Mesendoderm (in vitro differentiated cells): ENCODE measurements at regions not wholly inside any gene's neighbourhood (a gene's known extent, or its start where the extent isn't known, plus 50 kb on each side); places are given as distances from the start of the nearest gene placed in this dataset.
A peak's percentile ranks its signal among the peaks of the same experiment; 100 is the strongest.

ENCODE experiments used
- DNase-seq: peaks from one replicate; pipeline ENCODE4 v3.0.0; 2013
- H2AK5ac ChIP-seq: 2 replicates; pipeline ENCODE4 v1.6.1; 2013; ENCODE audit warnings: low read length, inconsistent platforms
- H2BK120ac ChIP-seq: 2 replicates; pipeline ENCODE4 v1.6.1; 2013; ENCODE audit warnings: low read depth, mild to moderate bottlenecking, low read length, moderate library complexity, mixed read lengths
- H2BK15ac ChIP-seq: replicated peaks from 2 replicates; pipeline ENCODE4 v1.6.1; 2013; ENCODE audit warnings: low read depth, mild to moderate bottlenecking, moderate library complexity
- H2BK5ac ChIP-seq: 2 replicates; pipeline ENCODE4 v1.6.1; 2013; ENCODE audit warnings: low read length, inconsistent platforms
- H3K18ac ChIP-seq: 2 replicates; pipeline ENCODE4 v1.6.1; 2013; ENCODE audit warnings: mild to moderate bottlenecking, low read length, mixed read lengths
- H3K23ac ChIP-seq: one replicate; pipeline ENCODE4 v1.6.1; 2013; ENCODE audit warnings: low read length
- H3K27ac ChIP-seq: 2 replicates; pipeline ENCODE4 v1.5.1; 2013; ENCODE audit warnings: low read depth, mild to moderate bottlenecking, inconsistent platforms, low read length, moderate library complexity
- H3K27me3 ChIP-seq: 2 replicates; pipeline ENCODE4 v1.6.1; 2013; ENCODE audit warnings: low read length, control low read depth, mild to moderate bottlenecking, inconsistent platforms; ENCODE audit not compliant: insufficient read depth, poor library complexity
- H3K36me3 ChIP-seq: 2 replicates; pipeline ENCODE4 v1.6.1; 2013; ENCODE audit warnings: low read length, inconsistent platforms; ENCODE audit not compliant: control insufficient read depth, insufficient read depth
- H3K4ac ChIP-seq: one replicate; pipeline ENCODE4 v1.6.1; 2013; ENCODE audit warnings: low read depth, mild to moderate bottlenecking, low read length, moderate library complexity
- H3K4me1 ChIP-seq: 2 replicates; pipeline ENCODE4 v1.6.1; 2013; ENCODE audit warnings: low read depth, low read length, inconsistent platforms; ENCODE audit not compliant: control insufficient read depth
- H3K4me2 ChIP-seq: 2 replicates; pipeline ENCODE4 v1.6.1; 2013; ENCODE audit warnings: low read length
- H3K4me3 ChIP-seq: 2 replicates; pipeline ENCODE4 v1.5.1; 2013; ENCODE audit warnings: mild to moderate bottlenecking, low read length
- H3K56ac ChIP-seq: one replicate; pipeline ENCODE4 v1.6.1; 2013; ENCODE audit warnings: low read length
- H3K79me1 ChIP-seq: 2 replicates; pipeline ENCODE4 v1.6.1; 2013; ENCODE audit warnings: low read length, inconsistent platforms
- H3K79me2 ChIP-seq: 2 replicates; pipeline ENCODE4 v1.6.1; 2013; ENCODE audit warnings: mild to moderate bottlenecking, low read length; ENCODE audit not compliant: control insufficient read depth, insufficient read depth
- H3K9ac ChIP-seq: 2 replicates; pipeline ENCODE4 v1.6.1; 2013; ENCODE audit warnings: low read length, inconsistent platforms
- H4K5ac ChIP-seq: one replicate; pipeline ENCODE4 v1.6.1; 2013; ENCODE audit warnings: low read length
- H4K8ac ChIP-seq: one replicate; pipeline ENCODE4 v1.6.1; 2013; ENCODE audit warnings: low read depth, mild to moderate bottlenecking, control low read depth, low read length, moderate library complexity
- WGBS: extraction: QIAGEN DNeasy Blood & Tissue Kit; methylation state at CpG from one replicate; pipeline ENCODE4 v1.1.7; 2013; ENCODE audit warnings: low lambda C conversion rate, missing lambda C conversion rate; ENCODE audit not compliant: insufficient coverage; ENCODE audit errors: extremely low coverage; 5-methylcytosine and 5-hydroxymethylcytosine counted together

- no peak overlapping the region for H3K18ac ChIP-seq
- H2BK15ac ChIP-seq: no peak overlapping the region
- H3K27me3 ChIP-seq: no peaks in the 10 kb centered on the region
- DNase-seq: no peak
- H3K4me2 ChIP-seq: no peak overlapping the region
- H4K8ac ChIP-seq: no peak overlapping the region
- H3K23ac ChIP-seq: no peak overlapping the region
- no peak overlapping the region for H2AK5ac ChIP-seq
- no peak overlapping the region for H4K5ac ChIP-seq
- H2BK5ac ChIP-seq: no peak overlapping the region
- H3K4me1 ChIP-seq: no peaks in the 10 kb centered on the region
- H2BK120ac ChIP-seq: no peak overlapping the region
- no peaks in the 10 kb centered on the region for H3K36me3 ChIP-seq
- no peaks in the 10 kb centered on the region for H3K79me2 ChIP-seq
- H3K9ac ChIP-seq: no peak overlapping the region
- H3K4me3 ChIP-seq: no peak overlapping the region
- whole genome bisulfite sequencing: no CpG with 5 or more reads among the region's 1 CpG
- no peak overlapping the region for H3K56ac ChIP-seq
- no peak overlapping the region for H3K27ac ChIP-seq
- H3K79me1 ChIP-seq: no peaks in the 10 kb centered on the region
- H3K4ac ChIP-seq: no peak overlapping the region
Observed at GRCh38 chr11:127592371-127592770, 591.8 kb upstream of the KIRREL3 start.

DNA sequence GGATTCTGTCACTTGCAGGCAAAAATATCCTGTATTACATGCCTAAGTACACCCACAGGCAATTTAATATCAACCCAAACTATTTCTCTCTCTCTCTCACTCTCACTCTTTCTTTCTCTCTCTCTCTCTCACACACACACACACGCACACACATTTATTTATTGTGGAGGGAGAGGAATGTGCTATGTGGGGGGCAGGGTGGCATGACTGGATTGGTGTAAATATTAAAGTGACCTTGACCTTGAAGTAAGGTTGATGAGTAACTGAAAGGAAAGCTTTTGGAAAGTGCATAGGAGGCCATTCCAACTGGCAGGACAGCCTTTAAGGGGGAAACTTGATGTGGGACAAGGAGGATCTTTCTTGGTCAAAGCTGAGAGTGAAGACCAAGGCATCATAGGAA is 589.7 kb upstream of the KIRREL3 start:
- Histone ChIP-seq H3K79me1 (no peaks in the 10 kb centered on the region), H3K79me2 (no peaks in the 10 kb centered on the region), H3K36me3 (no peaks in the 10 kb centered on the region), H3K23ac (no peak overlapping the region), H3K27ac (no peak overlapping the region), H3K56ac (no peak overlapping the region), H2BK5ac (no peak overlapping the region), H2BK120ac (no peak overlapping the region), H3K9ac (no peak overlapping the region), H3K4me2 (no peak overlapping the region), H3K18ac (no peak overlapping the region), H4K5ac (no peak overlapping the region), H4K8ac (no peak overlapping the region), H3K27me3 (no peaks in the 10 kb centered on the region), H2AK5ac (no peak overlapping the region), H2BK15ac (no peak overlapping the region), H3K4me3 (no peak overlapping the region), H3K4ac (no peak overlapping the region), H3K4me1 (no peaks in the 10 kb centered on the region)
- no peak for DNase-seq
- WGBS: 100% methylated on average over 1 of the region's 1 CpG

DNA sequence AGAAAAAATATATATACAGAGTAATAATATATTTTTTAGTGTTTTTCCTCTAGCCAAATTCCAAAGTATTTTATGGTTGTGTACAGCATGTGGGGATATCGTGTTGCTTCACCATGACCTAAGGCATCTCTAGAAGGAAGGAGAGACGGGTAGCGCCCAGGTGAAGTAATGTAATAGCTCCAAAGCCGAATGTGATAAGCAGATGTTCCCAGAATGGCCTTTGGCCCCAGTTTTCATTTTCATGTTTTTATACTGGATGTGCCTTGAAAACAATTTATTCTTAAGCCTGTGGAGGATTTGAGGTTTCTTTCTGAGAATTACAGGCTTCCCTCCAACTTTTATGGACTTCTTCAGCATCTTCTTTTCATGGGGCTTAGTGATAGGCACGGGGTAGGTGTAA is 587.9 kb upstream of the KIRREL3 start:
- Histone ChIP-seq H3K4me1 (no peaks in the 10 kb centered on the region), H3K27me3 (no peaks in the 10 kb centered on the region), H2BK15ac (no peak overlapping the region), H3K27ac (no peak overlapping the region), H3K18ac (no peak overlapping the region), H3K23ac (no peak overlapping the region), H3K36me3 (no peaks in the 10 kb centered on the region), H3K4me2 (no peak overlapping the region), H4K8ac (no peak overlapping the region), H3K9ac (no peak overlapping the region), H2AK5ac (no peak overlapping the region), H3K56ac (no peak overlapping the region), H3K4me3 (no peak overlapping the region), H3K4ac (no peak overlapping the region), H3K79me2 (no peaks in the 10 kb centered on the region), H2BK120ac (no peak overlapping the region), H3K79me1 (no peaks in the 10 kb centered on the region), H4K5ac (no peak overlapping the region), H2BK5ac (no peak overlapping the region)
- no peak for DNase-seq
- WGBS: no CpG with 5 or more reads among the region's 5 CpGs

- Histone ChIP-seq H4K8ac (no peak overlapping the region), H3K4ac (no peak overlapping the region)
Observed at GRCh38 chr11:127587511-127587910, 586.9 kb upstream of the KIRREL3 start.

DNA sequence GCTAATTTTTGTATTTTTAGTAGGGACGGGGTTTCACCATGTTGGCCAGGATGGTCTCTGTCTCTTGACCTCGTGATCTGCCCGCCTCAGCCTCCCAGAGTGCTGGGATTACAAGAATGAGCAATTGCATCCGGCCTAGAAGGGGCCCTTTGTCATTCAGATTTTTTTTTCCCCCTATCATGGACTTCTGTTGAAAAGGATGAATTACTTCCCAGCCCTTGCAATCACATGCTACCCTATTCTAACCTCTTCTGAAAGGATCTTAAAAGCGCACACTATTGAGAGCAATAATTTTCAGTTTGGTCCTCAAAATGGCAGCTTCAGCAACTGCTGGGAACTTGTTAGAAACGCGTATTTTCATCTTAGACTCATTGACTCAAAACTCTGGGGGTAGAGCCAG is 575.6 kb upstream of the KIRREL3 start:
- H3K4ac ChIP-seq: no peak overlapping the region
- peak overlapping the region; percentile 45 for H2BK120ac ChIP-seq
- no peak overlapping the region for H2BK15ac ChIP-seq
- no peak overlapping the region for H3K27ac ChIP-seq
- no peak overlapping the region for H3K18ac ChIP-seq
- no peak overlapping the region for H4K5ac ChIP-seq
- no peak overlapping the region for H3K4me3 ChIP-seq
- no peak overlapping the region for H3K4me2 ChIP-seq
- H2BK5ac ChIP-seq: no peak overlapping the region
- WGBS: no CpG with 5 or more reads among the region's 7 CpGs
- no peaks in the 10 kb centered on the region for H3K79me2 ChIP-seq
- no peak overlapping the region for H4K8ac ChIP-seq
- H3K27me3 ChIP-seq: no peaks in the 10 kb centered on the region
- H2AK5ac ChIP-seq: no peak overlapping the region
- no peak overlapping the region for H3K9ac ChIP-seq
- no peaks in the 10 kb centered on the region for H3K79me1 ChIP-seq
- H3K23ac ChIP-seq: no peak overlapping the region
- peaks cover 8% of the 10 kb centered on the region for H3K4me1 ChIP-seq
- H3K56ac ChIP-seq: no peak overlapping the region
- no peak for DNase-seq
- no peaks in the 10 kb centered on the region for H3K36me3 ChIP-seq

More at GRCh38 chr11:127587511-127587910, 586.9 kb upstream of the KIRREL3 start:
- H2BK120ac ChIP-seq: no peak overlapping the region
- H3K4me1 ChIP-seq: no peaks in the 10 kb centered on the region
- H3K18ac ChIP-seq: no peak overlapping the region
- H3K56ac ChIP-seq: no peak overlapping the region
- H3K79me1 ChIP-seq: no peaks in the 10 kb centered on the region
- H3K79me2 ChIP-seq: no peaks in the 10 kb centered on the region
- H3K9ac ChIP-seq: no peak overlapping the region
- H3K4me3 ChIP-seq: no peak overlapping the region
- no peaks in the 10 kb centered on the region for H3K36me3 ChIP-seq
- H4K5ac ChIP-seq: no peak overlapping the region
- no peak overlapping the region for H2BK15ac ChIP-seq
- no peak overlapping the region for H2BK5ac ChIP-seq
- H3K27me3 ChIP-seq: no peaks in the 10 kb centered on the region
- H2AK5ac ChIP-seq: no peak overlapping the region
- no CpG with 5 or more reads among the region's 2 CpGs for WGBS
- H3K4me2 ChIP-seq: no peak overlapping the region
- H3K27ac ChIP-seq: no peak overlapping the region
- DNase-seq: no peak
- no peak overlapping the region for H3K23ac ChIP-seq

GRCh38 chr11:127574478-127574877 is 573.9 kb upstream of the KIRREL3 start:
- H2BK5ac ChIP-seq: no peak overlapping the region
- peaks cover 8% of the 10 kb centered on the region for H3K4me1 ChIP-seq
- no peak overlapping the region for H3K4me2 ChIP-seq
- no peak overlapping the region for H3K23ac ChIP-seq
- no peak overlapping the region for H4K8ac ChIP-seq
- DNase-seq: peak; percentile 65
- H4K5ac ChIP-seq: no peak overlapping the region
- no peaks in the 10 kb centered on the region for H3K36me3 ChIP-seq
- H3K18ac ChIP-seq: no peak overlapping the region
- no peaks in the 10 kb centered on the region for H3K79me1 ChIP-seq
- peak overlapping the region; percentile 54 for H3K56ac ChIP-seq
- H3K9ac ChIP-seq: no peak overlapping the region
- WGBS: no CpG with 5 or more reads among the region's 5 CpGs
- no peak overlapping the region for H3K4ac ChIP-seq
- no peaks in the 10 kb centered on the region for H3K79me2 ChIP-seq
- H2BK120ac ChIP-seq: no peak overlapping the region
- H3K27ac ChIP-seq: no peak overlapping the region
- H2BK15ac ChIP-seq: peak overlapping the region; percentile 38
- no peaks in the 10 kb centered on the region for H3K27me3 ChIP-seq
- no peak overlapping the region for H3K4me3 ChIP-seq
- H2AK5ac ChIP-seq: no peak overlapping the region
